K562 (cell line): ENCODE measurements at regions not wholly inside any gene's neighbourhood (a gene's known extent, or its start where the extent isn't known, plus 50 kb on each side); places are given as distances from the start of the nearest gene placed in this dataset.
"Not testable (repeated sequence)": the region's sequence is repeated elsewhere in the genome, so short reads cannot be mapped to it uniquely, and the experiment has no call there.

Experiments used
- ATAC-seq: fragments of 200-7000 bp; cut with Tn5 transposase; 3 replicates; pipeline ENCODE4 v1.9.1; 2020; ENCODE audit warnings: moderate library complexity
- BruUV-seq: library from RNA; stranded (reverse); fragments of 400-500 nt; replicated peaks from 2 replicates; lab custom pipeline; 2021; lab: Mats Ljungman, UMichigan
- CTCF ChIA-PET: fragments of 300-600 bp; formaldehyde crosslinking; extraction: SDS; loops from one replicate; lab custom pipeline; 2021; ENCODE audit warnings: low intra/inter-chr PET ratio; lab: Yijun Ruan, JAX
- POLR2A ChIA-PET: fragments of 300-600, 350-650 bp; sonication (Branson Sonifier 250); formaldehyde crosslinking; extraction: SDS; loops from one replicate; lab custom pipeline; 2021; ENCODE audit warnings: antibody characterized with exemption, inconsistent platforms; lab: Yijun Ruan, JAX
- DNase-seq, 4 experiments: peaks; one replicate each; pipeline versions ENCODE4 v3.0.0 to v3.0.0-alpha.2; 2011 to 2018; ENCODE audit warnings: low spot score in 3 of 4, mixed read lengths in 3 of 4; ENCODE audit errors: extremely low read depth in 1 of 4
- FAIRE-seq: peaks from 2 replicates; lab custom pipeline; 2011; peaks lifted over from hg19 to GRCh38; lab: Jason Lieb, UNC
- H2AFZ ChIP-seq: 2 replicates; pipeline ENCODE4 v1.6.0; 2011; ENCODE audit warnings: low read depth, low read length, control low read depth, inconsistent platforms
- H3K27ac ChIP-seq: fragments of 200-600 bp; 3 replicates; pipeline ENCODE4 v1.8.0; 2011; ENCODE audit warnings: low read depth, mild to moderate bottlenecking, control low read depth, inconsistent platforms, low read length, moderate library complexity, mixed read lengths; ENCODE audit errors: extremely low read depth
- H3K27me3 ChIP-seq, 2 experiments: fragments of 300-600 bp in 1 of 2; 2 replicates in 1 of 2; 3 replicates in 1 of 2; pipeline versions ENCODE4 v1.6.0 to v1.8.0; 2011; ENCODE audit warnings: inconsistent platforms in 2 of 2, low read length in 2 of 2, mild to moderate bottlenecking in 1 of 2, mixed read lengths in 1 of 2, moderate library complexity in 1 of 2; ENCODE audit not compliant: control insufficient read depth in 2 of 2, insufficient read depth in 2 of 2
- H3K36me3 ChIP-seq: fragments of 300-600 bp; 3 replicates; pipeline ENCODE4 v1.8.0; 2011; ENCODE audit warnings: mild to moderate bottlenecking, low read length, inconsistent platforms; ENCODE audit not compliant: control insufficient read depth, insufficient read depth
- H3K4me1 ChIP-seq, 2 experiments: fragments of 200-600 bp in 1 of 2; replicated peaks in 1 of 2; 2 replicates in 1 of 2; 3 replicates in 1 of 2; pipeline versions ENCODE4 v1.5.1 to v1.8.0; 2011; ENCODE audit warnings: inconsistent platforms in 2 of 2, low read length in 2 of 2, mild to moderate bottlenecking in 1 of 2, mixed read lengths in 1 of 2, moderate library complexity in 1 of 2; ENCODE audit not compliant: control insufficient read depth in 2 of 2, insufficient read depth in 2 of 2
- H3K4me2 ChIP-seq: 2 replicates; pipeline ENCODE4 v1.6.1; 2011; ENCODE audit warnings: low read length, control low read depth, inconsistent platforms, mixed read lengths; ENCODE audit not compliant: insufficient read depth
- H3K4me3 ChIP-seq: fragments of 200-600 bp; sonication (generic), shearing (Covaris generic); 2 replicates; pipeline ENCODE4 v1.5.1; 2016; ENCODE audit warnings: control low read depth, inconsistent platforms
- H3K79me2 ChIP-seq: fragments of 200-600 bp; 3 replicates; pipeline ENCODE4 v1.8.0; 2011; ENCODE audit warnings: low read length, inconsistent platforms; ENCODE audit not compliant: control insufficient read depth, insufficient read depth
- H3K9ac ChIP-seq, 2 experiments: 2 replicates each; pipeline versions ENCODE4 v1.6.0 to v1.6.1; 2011; ENCODE audit warnings: low read depth in 2 of 2, low read length in 2 of 2, control low read depth in 1 of 2, inconsistent platforms in 1 of 2, mild to moderate bottlenecking in 1 of 2, mixed read lengths in 1 of 2; ENCODE audit not compliant: insufficient read depth in 1 of 2
- H3K9me1 ChIP-seq: one replicate; pipeline ENCODE4 v1.6.0; 2011; ENCODE audit warnings: inconsistent platforms, mild to moderate bottlenecking, low read length, moderate library complexity; ENCODE audit not compliant: control insufficient read depth, insufficient read depth
- H3K9me3 ChIP-seq: replicated peaks from 2 replicates; pipeline ENCODE4 v1.5.1; 2011; ENCODE audit warnings: low read depth, low read length, inconsistent platforms; ENCODE audit not compliant: control insufficient read depth, insufficient read depth
- H4K20me1 ChIP-seq: replicated peaks from 2 replicates; pipeline ENCODE4 v1.6.1; 2011; ENCODE audit warnings: low read length, inconsistent platforms, mixed read lengths; ENCODE audit not compliant: control insufficient read depth, insufficient read depth
- EGR1 ChIP-seq: fragments of 450-650 bp; conservative IDR thresholded peaks from 2 replicates; pipeline ENCODE4 v1.6.1; 2017; ENCODE audit warnings: mild to moderate bottlenecking
- PML ChIP-seq: IDR thresholded peaks from 2 replicates; pipeline ENCODE4 v1.6.1; 2012; ENCODE audit warnings: low read length, inconsistent platforms
- SMARCA4 ChIP-seq: fragments of 450-650 bp; IDR thresholded peaks from 2 replicates; pipeline ENCODE4 v1.6.1; 2016
- SPI1 ChIP-seq: IDR thresholded peaks from 2 replicates; pipeline ENCODE4 v1.6.1; 2011; ENCODE audit warnings: low read depth, low read length, control low read depth, borderline replicate concordance
- WGBS: fragments of 100-300 bp; shearing (Covaris generic); methylation state at CpG from one replicate; pipeline ENCODE4 v1.1.6; 2016; ENCODE audit warnings: low coverage, mixed read lengths; ENCODE audit not compliant: insufficient coverage; ENCODE audit errors: missing lambda C conversion rate; 5-methylcytosine and 5-hydroxymethylcytosine counted together
- in situ Hi-C: fragments of 300-500 bp; cut with MboI; formaldehyde crosslinking; loops from 4 replicates; pipeline ENCODE4 v1.15.0; 2018; ENCODE audit warnings: inconsistent platforms, mixed read lengths
- intact Hi-C: fragments of 100-400 bp; cut with micrococcal nuclease; formaldehyde crosslinking; loops from 2 replicates; pipeline ENCODE4 v1.14.2; 2022

DNA sequence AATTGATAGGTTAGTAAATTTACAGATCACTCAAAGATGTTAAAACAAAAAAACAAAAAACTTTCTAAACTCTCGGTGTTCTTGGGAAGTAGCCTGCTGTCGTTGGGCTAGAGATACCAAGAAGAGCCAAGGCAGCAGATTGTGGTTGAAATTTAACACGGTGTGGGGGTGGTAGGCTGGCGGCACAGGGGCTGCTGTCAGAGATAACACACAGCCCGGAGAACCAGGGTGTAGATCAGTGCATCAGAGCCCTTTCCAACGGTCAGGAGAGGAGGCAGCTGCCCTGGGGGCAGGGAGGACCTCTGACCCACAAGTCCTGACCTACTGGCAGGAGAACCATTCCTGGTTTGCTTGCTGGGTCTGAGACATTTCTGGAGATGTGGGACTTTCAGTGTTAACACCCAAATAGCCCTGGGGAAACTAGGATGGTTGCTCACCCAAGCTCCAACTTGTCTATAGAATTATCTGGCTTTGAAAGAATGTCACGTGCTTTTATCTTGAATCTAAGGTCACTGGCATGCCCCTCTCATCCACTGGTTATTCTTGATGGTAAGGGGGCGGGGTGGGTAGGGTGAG lies 205.2 kb upstream of the PLGLB2 start (continued):
- peak; percentile 88 for TF ChIP-seq EGR1
- peak; percentile 51; the same call in 1 of the 2 replicates for TF ChIP-seq PML
- TF ChIP-seq SMARCA4 = peak; percentile 37; the same call in 1 of the 2 replicates

DNA sequence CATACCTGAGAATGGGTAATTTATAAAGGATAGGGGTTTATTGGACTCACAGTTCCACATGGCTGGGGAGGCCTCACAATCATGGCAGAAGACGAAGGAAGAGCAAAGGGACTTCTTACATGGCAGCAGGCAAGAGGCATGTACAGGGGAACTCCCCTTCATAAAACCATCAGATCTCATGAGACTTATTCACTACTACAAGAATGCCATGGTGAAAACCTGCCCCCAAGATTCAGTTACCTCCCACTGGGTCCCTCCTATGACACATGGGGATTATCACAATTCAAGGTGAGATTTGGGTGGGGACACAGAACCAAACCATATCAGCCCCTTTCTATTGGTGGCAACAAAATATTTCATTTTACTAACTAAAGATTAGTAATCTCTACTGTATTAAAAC lies 204.1 kb upstream of the PLGLB2 start:
- H3K36me3 ChIP-seq, in situ Hi-C loops, H3K9ac ChIP-seq, POLR2A ChIA-PET, H3K9me1 ChIP-seq, H3K4me2 ChIP-seq, DNase-seq, BruUV-seq, H3K27me3 ChIP-seq, H3K9me3 ChIP-seq, CTCF ChIA-PET, intact Hi-C loops, ATAC-seq, H2AFZ ChIP-seq, FAIRE-seq, H3K4me3 ChIP-seq, H3K4me1 ChIP-seq, H4K20me1 ChIP-seq, H3K27ac ChIP-seq: not testable (repeated sequence)
- H3K79me2 ChIP-seq = peaks cover 13% of the 10 kb centered on the region
- no CpG with 5 or more reads among the region's 1 CpG for WGBS

DNA sequence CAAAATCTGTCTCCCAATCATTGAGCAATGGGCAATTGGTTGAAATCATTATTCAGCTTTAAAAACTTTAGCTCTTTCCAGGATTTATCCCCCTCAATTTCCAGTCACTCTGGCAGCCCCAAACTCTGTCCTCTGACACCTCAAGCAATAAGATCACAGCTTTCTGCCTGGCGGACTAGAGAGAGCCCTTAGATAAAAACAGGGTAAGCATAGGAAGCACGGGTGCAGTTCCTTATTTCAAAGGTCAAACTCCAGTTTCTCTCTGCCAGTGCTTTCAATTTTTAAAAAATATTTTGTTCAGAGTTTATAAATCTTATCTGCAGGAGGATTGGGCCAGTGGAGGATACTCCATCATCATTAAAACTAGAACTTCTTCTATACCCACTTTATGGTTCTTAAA lies 200.8 kb upstream of the PLGLB2 start:
- DNase-seq, ATAC-seq, H3K36me3 ChIP-seq, FAIRE-seq, POLR2A ChIA-PET, H3K9ac ChIP-seq, H3K4me3 ChIP-seq, CTCF ChIA-PET, H4K20me1 ChIP-seq, H3K9me3 ChIP-seq, H3K9me1 ChIP-seq, H3K27ac ChIP-seq, in situ Hi-C loops, BruUV-seq, H3K4me1 ChIP-seq, H3K4me2 ChIP-seq, H3K79me2 ChIP-seq, H2AFZ ChIP-seq, intact Hi-C loops, H3K27me3 ChIP-seq: not testable (repeated sequence)
- TF ChIP-seq SPI1 = 0 out of 2 replicates have a peak, but pooled peaks have one; percentile 3
- WGBS = 26% methylated on average over 2 of the region's 2 CpGs

DNA sequence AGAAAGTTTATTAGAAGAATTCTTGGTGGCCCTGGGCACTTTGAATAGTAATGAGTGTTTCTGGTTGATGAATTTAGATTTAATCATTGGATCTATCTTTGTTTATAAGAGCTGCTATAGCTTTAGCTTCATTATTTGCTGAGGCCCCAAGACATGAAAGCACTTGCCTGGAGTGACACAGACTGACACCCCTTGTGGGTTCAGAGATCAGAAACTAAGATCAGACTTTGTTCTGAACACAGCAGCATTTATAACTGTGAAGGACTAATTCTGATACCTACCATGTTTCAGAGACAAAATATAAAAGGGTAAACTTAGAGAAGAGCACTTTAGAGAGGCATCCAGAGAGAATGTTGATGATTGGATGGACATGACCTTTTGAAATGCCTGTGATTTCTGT lies 199.9 kb upstream of the PLGLB2 start:
- H3K36me3 ChIP-seq, BruUV-seq, H3K4me2 ChIP-seq, H3K27me3 ChIP-seq, POLR2A ChIA-PET, H3K9ac ChIP-seq, H2AFZ ChIP-seq, H3K27ac ChIP-seq, H3K4me3 ChIP-seq, DNase-seq, CTCF ChIA-PET, H3K79me2 ChIP-seq, H4K20me1 ChIP-seq, intact Hi-C loops, H3K9me1 ChIP-seq, H3K9me3 ChIP-seq, H3K4me1 ChIP-seq, ATAC-seq, in situ Hi-C loops: not testable (repeated sequence)
- FAIRE-seq = peak; percentile 46
